Stimulated activated CD8-positive, alpha-beta memory T cell treated with anti-CD3 and anti-CD28 coated beads, Interleukin-15, amount 100 ng/mL, for 48 hours (primary cell): ENCODE measurements at regions not wholly inside any gene's neighbourhood (a gene's known extent, or its start where the extent isn't known, plus 50 kb on each side); places are given as distances from the start of the nearest gene placed in this dataset.

Source experiments
- DNase-seq, 2 donors: peaks; one replicate each; pipeline ENCODE4 v3.0.0-alpha.2; 2020; ENCODE audit warnings: low read depth in 2 of 2

GRCh38 chr6:152905551-152906299 lies 77.1 kb downstream of the FBXO5 start:
- DNase-seq: no peak

- DNase-seq: no peak
Observed at GRCh38 chr6:152909241-152909640, 73.6 kb downstream of the FBXO5 start.

GRCh38 chr6:152916035-152916434 lies 66.8 kb downstream of the FBXO5 start:
- no peak for DNase-seq

- DNase-seq: no peak
Observed at GRCh38 chr6:152918991-152919390, 63.9 kb downstream of the FBXO5 start.

- no peak for DNase-seq
Observed at GRCh38 chr6:152920016-152920415, 62.8 kb downstream of the FBXO5 start.
